SU-DHL-6 (cell line): ENCODE measurements at regions not wholly inside any gene's neighbourhood (a gene's known extent, or its start where the extent isn't known, plus 50 kb on each side); places are given as distances from the start of the nearest gene placed in this dataset.

Source experiments
- H2AFZ ChIP-seq: fragments of 200-600 bp; sonication (generic); 2 replicates; pipeline ENCODE4 v1.6.1; 2014; ENCODE audit warnings: low read depth, mild to moderate bottlenecking, moderate library complexity, mixed read lengths, antibody characterized with exemption, low read length; ENCODE audit not compliant: severe bottlenecking
- H3F3A ChIP-seq: fragments of 200-600 bp; shearing (Covaris generic); 2 replicates; pipeline ENCODE4 v1.6.0; 2016; ENCODE audit warnings: antibody characterized with exemption, mild to moderate bottlenecking; ENCODE audit not compliant: insufficient read depth
- H3K27ac ChIP-seq: fragments of 200-600 bp; sonication (generic); 2 replicates; pipeline ENCODE4 v1.5.1; 2016; ENCODE audit warnings: low read depth, mild to moderate bottlenecking, low read length, moderate library complexity, mixed read lengths
- H3K27me3 ChIP-seq: fragments of 200-600 bp; sonication (generic), shearing (Covaris generic); 2 replicates; pipeline ENCODE4 v1.6.0; 2014; ENCODE audit warnings: mild to moderate bottlenecking, low read length
- H3K36me3 ChIP-seq: fragments of 200-600 bp; sonication (generic); 2 replicates; pipeline ENCODE4 v1.6.1; 2014; ENCODE audit warnings: mild to moderate bottlenecking, low read length, mixed read lengths
- H3K4me2 ChIP-seq: fragments of 300-600, 200-600 bp; shearing (Covaris generic), sonication (generic); 2 replicates; pipeline ENCODE4 v1.6.0; 2014; ENCODE audit warnings: low read length, low read depth, mild to moderate bottlenecking; ENCODE audit not compliant: poor library complexity, severe bottlenecking
- H3K4me3 ChIP-seq: fragments of 200-600 bp; sonication (generic); 2 replicates; pipeline ENCODE4 v1.5.1; 2014; ENCODE audit warnings: antibody characterized with exemption, low read length, mild to moderate bottlenecking, mixed read lengths; ENCODE audit not compliant: insufficient read depth, poor library complexity, severe bottlenecking
- H3K79me2 ChIP-seq: fragments of 200-600 bp; sonication (generic); 2 replicates; pipeline ENCODE4 v1.6.1; 2014; ENCODE audit warnings: mild to moderate bottlenecking, low read length, moderate library complexity; ENCODE audit not compliant: insufficient read depth
- H3K9ac ChIP-seq: fragments of 200-600 bp; sonication (generic); 2 replicates; pipeline ENCODE4 v1.7.0; 2014; ENCODE audit warnings: mild to moderate bottlenecking, low read length
- H3K9me2 ChIP-seq: fragments of 200-600 bp; sonication (generic); replicated peaks from 2 replicates; pipeline ENCODE4 v1.6.1; 2014; ENCODE audit warnings: low read length; ENCODE audit not compliant: insufficient read depth
- H3K9me3 ChIP-seq: fragments of 200-600 bp; sonication (generic); 2 replicates; pipeline ENCODE4 v1.6.1; 2014; ENCODE audit warnings: low read length, mixed read lengths; ENCODE audit not compliant: insufficient read depth
- H4K20me1 ChIP-seq: fragments of 200-600 bp; sonication (generic); 2 replicates; pipeline ENCODE4 v1.6.1; 2014; ENCODE audit warnings: low read depth, mild to moderate bottlenecking, antibody characterized with exemption, low read length, moderate library complexity, mixed read lengths
- CTCF ChIP-seq: fragments of 200-600 bp; sonication (generic); IDR thresholded peaks from one replicate; pipeline ENCODE4 v1.5.1; 2017; ENCODE audit warnings: antibody characterized with exemption, mild to moderate bottlenecking, low read length, moderate library complexity; ENCODE audit not compliant: insufficient read depth, poor library complexity, severe bottlenecking
- EZH2phosphoT487 ChIP-seq: fragments of 200-600 bp; sonication (generic), shearing (Covaris generic); conservative IDR thresholded peaks from 2 replicates; pipeline ENCODE4 v1.6.1; 2018; ENCODE audit warnings: mild to moderate bottlenecking, antibody characterized with exemption, low read length, moderate library complexity, mixed read lengths

DNA sequence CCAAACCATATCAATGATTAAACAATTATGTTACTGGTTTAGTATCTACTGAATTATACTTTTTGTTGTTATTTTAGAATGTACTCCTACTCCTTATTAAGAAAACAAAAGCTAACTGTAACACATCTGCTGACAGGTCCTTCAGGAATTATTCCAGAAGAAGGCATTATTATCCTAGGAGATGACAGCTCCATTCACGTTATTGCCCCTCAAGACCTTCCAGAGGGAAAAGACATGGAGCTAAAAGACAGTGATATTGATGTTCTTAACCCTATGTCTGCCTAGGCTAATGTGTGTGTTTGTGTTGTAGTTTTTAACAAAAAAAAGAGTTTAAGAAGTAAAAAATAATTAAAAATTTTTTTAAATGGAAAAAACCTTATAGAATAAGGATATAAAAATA, 206.8 kb upstream of the KLHL4 start:
- Histone ChIP-seq H4K20me1 (no peaks in the 10 kb centered on the region), H3K9me3 (no peaks in the 10 kb centered on the region), H3F3A (no peaks in the 10 kb centered on the region), H3K27ac (no peak overlapping the region), H3K79me2 (no peaks in the 10 kb centered on the region), H3K36me3 (no peaks in the 10 kb centered on the region), H2AFZ (no peak overlapping the region), H3K9me2 (no peaks in the 10 kb centered on the region), H3K27me3 (no peaks in the 10 kb centered on the region), H3K4me3 (no peak overlapping the region), H3K9ac (no peak overlapping the region), H3K4me2 (no peak overlapping the region)
- TF ChIP-seq EZH2phosphoT487 (no peak), CTCF (no peak)

DNA sequence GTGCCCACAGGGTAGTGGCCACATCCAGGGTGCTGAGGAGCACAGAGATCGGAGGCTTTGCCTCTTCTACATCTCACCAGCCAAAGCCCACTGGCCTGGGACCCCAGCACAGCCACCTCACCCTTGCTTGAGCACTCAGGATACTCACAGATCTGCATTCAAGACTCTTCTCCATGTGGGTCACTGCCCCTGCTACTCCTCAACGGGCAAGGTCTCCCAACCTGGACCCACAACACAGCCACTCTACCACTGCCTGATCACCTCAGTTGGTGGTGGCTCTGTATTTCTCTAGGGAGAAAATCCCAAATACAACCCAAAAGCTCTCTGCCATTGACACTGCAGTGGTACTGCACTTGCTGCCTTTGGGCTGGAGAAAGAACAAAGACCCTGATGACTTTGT, 190.3 kb upstream of the KLHL4 start:
- Histone ChIP-seq H2AFZ (no peak overlapping the region), H3K4me3 (no peak overlapping the region), H3K4me2 (no peak overlapping the region), H3K27me3 (no peaks in the 10 kb centered on the region), H3K27ac (no peak overlapping the region), H3K36me3 (no peaks in the 10 kb centered on the region), H3K9me2 (no peaks in the 10 kb centered on the region), H3K9me3 (no peaks in the 10 kb centered on the region), H3K79me2 (no peaks in the 10 kb centered on the region), H3F3A (no peaks in the 10 kb centered on the region), H4K20me1 (no peaks in the 10 kb centered on the region), H3K9ac (no peak overlapping the region)
- TF ChIP-seq EZH2phosphoT487 (no peak), CTCF (no peak)

GRCh38 chrX:87337267-87337666, 180.3 kb upstream of the KLHL4 start:
- no peak overlapping the region for H3K4me2 ChIP-seq
- no peak overlapping the region for H3K9ac ChIP-seq
- no peaks in the 10 kb centered on the region for H3K9me2 ChIP-seq
- no peaks in the 10 kb centered on the region for H3F3A ChIP-seq
- no peaks in the 10 kb centered on the region for H3K79me2 ChIP-seq
- no peaks in the 10 kb centered on the region for H3K27me3 ChIP-seq
- TF ChIP-seq EZH2phosphoT487 (no peak), CTCF (no peak)
- no peak overlapping the region for H2AFZ ChIP-seq
- no peaks in the 10 kb centered on the region for H3K36me3 ChIP-seq
- no peak overlapping the region for H3K27ac ChIP-seq
- H3K4me3 ChIP-seq: no peak overlapping the region
- no peaks in the 10 kb centered on the region for H4K20me1 ChIP-seq
- no peaks in the 10 kb centered on the region for H3K9me3 ChIP-seq

DNA sequence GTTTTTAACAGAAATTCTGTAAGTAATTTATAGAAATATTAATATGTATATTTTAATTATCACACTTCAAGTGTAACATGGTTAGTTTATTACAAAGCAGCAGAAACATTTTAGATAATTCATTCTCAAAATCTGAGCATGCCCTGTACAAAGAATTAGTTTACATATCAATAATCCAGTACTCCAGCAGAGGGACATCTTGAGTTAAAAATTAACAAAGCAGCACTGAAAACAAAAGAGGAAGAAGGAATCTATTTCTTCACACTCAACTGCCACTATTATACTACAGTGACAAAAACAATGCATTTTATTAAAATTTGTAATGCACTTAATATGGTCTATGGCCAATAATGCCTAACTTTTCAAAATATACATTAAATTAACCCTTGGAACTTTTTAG, 179.1 kb upstream of the KLHL4 start:
- H3K36me3 ChIP-seq: no peaks in the 10 kb centered on the region
- no peaks in the 10 kb centered on the region for H4K20me1 ChIP-seq
- no peaks in the 10 kb centered on the region for H3K9me2 ChIP-seq
- H3K4me2 ChIP-seq: no peak overlapping the region
- TF ChIP-seq EZH2phosphoT487 (no peak), CTCF (no peak)
- no peak overlapping the region for H2AFZ ChIP-seq
- no peaks in the 10 kb centered on the region for H3K9me3 ChIP-seq
- H3K27me3 ChIP-seq: no peaks in the 10 kb centered on the region
- H3K9ac ChIP-seq: no peak overlapping the region
- no peaks in the 10 kb centered on the region for H3F3A ChIP-seq
- H3K4me3 ChIP-seq: no peak overlapping the region
- no peak overlapping the region for H3K27ac ChIP-seq
- H3K79me2 ChIP-seq: no peaks in the 10 kb centered on the region
